Esophagus muscularis mucosa (tissue), 2 donors: ENCODE measurements at regions not wholly inside any gene's neighbourhood (a gene's known extent, or its start where the extent isn't known, plus 50 kb on each side); places are given as distances from the start of the nearest gene placed in this dataset.

ENCODE experiments used
- EP300 ChIP-seq: sonication (generic); formaldehyde crosslinking; IDR thresholded peaks from one replicate; pipeline ENCODE4 v1.6.1; 2017; ENCODE audit warnings: antibody characterized with exemption
- POLR2A ChIP-seq: fragments of 450-650 bp; IDR thresholded peaks from one replicate; pipeline ENCODE4 v1.6.1; 2017; ENCODE audit warnings: antibody characterized with exemption, moderate library complexity, mild to moderate bottlenecking, low read depth

GRCh38 chr2:83323038-83323437, 1136.0 kb downstream of the SUCLG1 start:
- TF ChIP-seq POLR2A = no peak
- TF ChIP-seq EP300 = no peak
